ENCODE measurements at regions not wholly inside any gene's neighbourhood (a gene's known extent, or its start where the extent isn't known, plus 50 kb on each side); places are given as distances from the start of the nearest gene placed in this dataset.

DNA sequence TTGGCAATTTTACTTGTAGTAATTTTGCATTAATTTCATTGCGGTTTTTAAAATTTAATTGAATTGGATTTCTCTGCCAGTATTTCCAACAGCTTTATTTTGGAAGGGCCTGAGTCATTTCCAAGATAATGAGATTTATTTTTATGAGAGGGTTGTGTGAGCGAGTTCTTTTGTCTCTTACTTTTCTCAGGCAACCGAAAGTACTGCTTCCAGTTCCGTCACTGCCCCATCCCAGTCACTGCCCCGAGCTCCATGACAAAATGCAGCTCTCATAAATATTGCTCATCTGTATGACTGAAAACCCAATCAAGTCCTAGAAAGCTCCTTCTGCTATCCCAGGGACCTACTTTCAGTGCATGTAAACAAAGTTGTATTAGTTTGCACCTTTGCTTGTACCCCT lies 468.4 kb upstream of the SEMA3D start:
- Histone ChIP-seq H3K27ac (ENCODE audit: low read depth, low read length, poor library complexity, severe bottlenecking) (no peak overlapping the region), H3F3A (ENCODE audit: insufficient read depth, low read length) (no peaks in the 10 kb centered on the region), H3K9ac (ENCODE audit: low read length) (no peak overlapping the region), H3K4me1 (ENCODE audit: insufficient read depth, low read length, severe bottlenecking) (no peaks in the 10 kb centered on the region), H4K20me1 (ENCODE audit: insufficient read depth, low read length) (no peaks in the 10 kb centered on the region), H3K9me2 (ENCODE audit: low read depth, low read length) (peaks cover 3% of the 10 kb centered on the region; the same call in 1 of the 2 replicates), H3K36me3 (ENCODE audit: insufficient read depth, low read length) (no peaks in the 10 kb centered on the region), H3K27me3 (ENCODE audit: insufficient read depth, low read length) (no peaks in the 10 kb centered on the region), H2AFZ (ENCODE audit: low read length) (no peak overlapping the region), H3K4me2 (ENCODE audit: low read length) (no peak overlapping the region), H3K79me2 (ENCODE audit: insufficient read depth, low read length) (no peaks in the 10 kb centered on the region; the same call in 1 of the 2 replicates), H3K4me3 (ENCODE audit: low read depth, low read length, poor library complexity, severe bottlenecking) (no peak overlapping the region), H3K9me3 (ENCODE audit: low read length) (no peaks in the 10 kb centered on the region)
- TF ChIP-seq EZH2 (IDR thresholded peaks at IDR 0.05; ENCODE audit: borderline replicate concordance, low read length) (no peak), CTCF (IDR thresholded peaks at IDR 0.05; ENCODE audit: low read length) (no peak)

DNA sequence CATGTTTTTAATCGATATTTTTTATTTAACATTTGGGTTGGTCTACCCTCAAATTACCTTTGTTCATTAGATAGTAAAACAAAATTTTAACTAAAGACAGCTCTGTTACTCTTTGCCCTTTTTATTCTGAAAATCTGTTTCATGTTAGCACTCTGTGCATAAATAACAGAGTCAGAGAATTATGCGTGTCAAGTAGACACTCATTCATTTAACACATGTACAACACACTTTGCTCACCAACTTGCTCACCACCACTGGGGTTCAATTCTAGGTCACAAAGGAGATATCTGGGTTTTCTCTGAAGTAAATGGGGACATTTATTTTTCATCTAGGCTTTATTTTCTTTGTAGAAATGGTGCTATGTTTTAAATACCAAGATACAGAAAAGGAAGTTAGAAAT lies 457.4 kb upstream of the SEMA3D start:
- H3K9me2 ChIP-seq (ENCODE audit: low read depth, low read length), result no peaks in the 10 kb centered on the region
- no peaks in the 10 kb centered on the region for H3K27me3 ChIP-seq (ENCODE audit: insufficient read depth, low read length)
- no peaks in the 10 kb centered on the region for H3K36me3 ChIP-seq (ENCODE audit: insufficient read depth, low read length)
- H3K79me2 ChIP-seq (ENCODE audit: insufficient read depth, low read length), result no peaks in the 10 kb centered on the region
- H3K4me3 ChIP-seq (ENCODE audit: low read depth, low read length, poor library complexity, severe bottlenecking), result no peak overlapping the region
- no peak overlapping the region for H3K4me2 ChIP-seq (ENCODE audit: low read length)
- H3K4me1 ChIP-seq (ENCODE audit: insufficient read depth, low read length, severe bottlenecking), result no peaks in the 10 kb centered on the region
- no peak overlapping the region for H3K9ac ChIP-seq (ENCODE audit: low read length)
- TF ChIP-seq CTCF (IDR thresholded peaks at IDR 0.05; ENCODE audit: low read length) (no peak), EZH2 (IDR thresholded peaks at IDR 0.05; ENCODE audit: borderline replicate concordance, low read length) (no peak)
- no peaks in the 10 kb centered on the region for H3K9me3 ChIP-seq (ENCODE audit: low read length)
- no peaks in the 10 kb centered on the region for H3F3A ChIP-seq (ENCODE audit: insufficient read depth, low read length)
- H4K20me1 ChIP-seq (ENCODE audit: insufficient read depth, low read length), result no peaks in the 10 kb centered on the region
- no peak overlapping the region for H3K27ac ChIP-seq (ENCODE audit: low read depth, low read length, poor library complexity, severe bottlenecking)
- H2AFZ ChIP-seq (ENCODE audit: low read length), result no peak overlapping the region

GRCh38 chr7:85641331-85641730 lies 454.5 kb upstream of the SEMA3D start:
- H3K4me3 ChIP-seq (ENCODE audit: low read depth, low read length, poor library complexity, severe bottlenecking), result no peak overlapping the region
- no peaks in the 10 kb centered on the region for H3K27me3 ChIP-seq (ENCODE audit: insufficient read depth, low read length)
- H3K9me3 ChIP-seq (ENCODE audit: low read length), result no peaks in the 10 kb centered on the region
- TF ChIP-seq CTCF (IDR thresholded peaks at IDR 0.05; ENCODE audit: low read length) (no peak), EZH2 (IDR thresholded peaks at IDR 0.05; ENCODE audit: borderline replicate concordance, low read length) (no peak)
- no peaks in the 10 kb centered on the region for H3F3A ChIP-seq (ENCODE audit: insufficient read depth, low read length)
- H4K20me1 ChIP-seq (ENCODE audit: insufficient read depth, low read length), result no peaks in the 10 kb centered on the region
- no peak overlapping the region for H3K9ac ChIP-seq (ENCODE audit: low read length)
- no peak overlapping the region for H3K4me2 ChIP-seq (ENCODE audit: low read length)
- no peaks in the 10 kb centered on the region for H3K36me3 ChIP-seq (ENCODE audit: insufficient read depth, low read length)
- H3K79me2 ChIP-seq (ENCODE audit: insufficient read depth, low read length), result no peaks in the 10 kb centered on the region
- H3K27ac ChIP-seq (ENCODE audit: low read depth, low read length, poor library complexity, severe bottlenecking), result no peak overlapping the region
- H3K4me1 ChIP-seq (ENCODE audit: insufficient read depth, low read length, severe bottlenecking), result no peaks in the 10 kb centered on the region
- no peaks in the 10 kb centered on the region for H3K9me2 ChIP-seq (ENCODE audit: low read depth, low read length)
- no peak overlapping the region for H2AFZ ChIP-seq (ENCODE audit: low read length)

Data from OCI-LY1 (cell line).